HG03520 (cell line): ENCODE measurements at regions not wholly inside any gene's neighbourhood (a gene's known extent, or its start where the extent isn't known, plus 50 kb on each side); places are given as distances from the start of the nearest gene placed in this dataset.

ENCODE experiments used
- ATAC-seq: cut with Tn5 transposase; IDR thresholded peaks from one replicate; pipeline ENCODE4 v1.9.1; 2021; ENCODE audit warnings: mild to moderate bottlenecking, moderate library complexity; ENCODE audit not compliant: unreplicated experiment

GRCh38 chr6:169048185-169048864, 205.3 kb downstream of the THBS2 start:
- ATAC-seq: no peak

GRCh38 chr6:169047345-169047744, 206.3 kb downstream of the THBS2 start:
- no peak for ATAC-seq

GRCh38 chr6:169046483-169047192, 207.0 kb downstream of the THBS2 start:
- no peak for ATAC-seq

GRCh38 chr6:169046021-169046420, 207.6 kb downstream of the THBS2 start:
- ATAC-seq: no peak

DNA sequence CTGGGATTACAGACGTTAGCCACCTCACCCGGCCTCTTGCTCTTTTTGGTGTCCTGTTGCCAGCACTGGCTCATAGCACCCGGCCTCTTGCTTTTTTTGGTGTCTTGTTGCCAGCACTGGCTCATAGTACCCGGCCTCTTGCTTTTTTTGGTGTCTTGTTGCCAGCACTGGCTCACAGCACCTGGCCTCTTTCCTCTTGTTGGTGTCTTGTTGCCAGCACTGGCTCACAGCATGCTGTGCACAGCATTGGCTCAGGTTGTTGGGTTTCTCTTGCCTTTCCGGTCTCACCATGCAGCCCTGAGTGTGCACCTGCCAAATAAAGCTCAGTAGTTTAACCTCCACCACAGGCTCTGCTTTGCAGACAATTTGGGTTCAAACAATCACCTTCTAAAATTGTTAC, 208.2 kb downstream of the THBS2 start:
- ATAC-seq: no peak

GRCh38 chr6:169044381-169045230, 209.0 kb downstream of the THBS2 start:
- no peak for ATAC-seq

- no peak for ATAC-seq
Measured at GRCh38 chr6:169042061-169042460, 211.6 kb downstream of the THBS2 start.

DNA sequence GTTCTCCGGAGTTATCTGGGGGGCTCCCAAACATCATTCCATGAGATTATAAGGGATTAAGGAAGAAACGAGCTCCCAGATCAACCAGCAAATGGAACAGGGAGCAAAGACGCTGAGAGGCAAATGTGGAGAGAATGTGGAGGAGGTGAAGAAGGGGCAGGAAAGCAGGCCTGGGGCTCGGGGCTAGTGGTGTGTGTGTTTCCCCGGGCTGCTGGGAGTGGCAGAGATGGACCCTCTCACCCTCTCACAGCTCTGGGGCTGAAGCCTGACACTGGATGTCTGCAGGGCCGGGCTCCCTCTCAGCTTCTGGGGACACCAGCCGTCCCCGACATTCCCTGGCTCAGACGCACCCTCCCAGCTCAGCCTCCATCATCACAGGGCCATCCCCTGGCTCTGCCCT, 212.6 kb downstream of the THBS2 start:
- no peak for ATAC-seq

GRCh38 chr6:169038691-169039090, 215.0 kb downstream of the THBS2 start:
- no peak for ATAC-seq

- ATAC-seq: no peak
Measured at GRCh38 chr6:169035385-169036240, 218.0 kb downstream of the THBS2 start.

DNA sequence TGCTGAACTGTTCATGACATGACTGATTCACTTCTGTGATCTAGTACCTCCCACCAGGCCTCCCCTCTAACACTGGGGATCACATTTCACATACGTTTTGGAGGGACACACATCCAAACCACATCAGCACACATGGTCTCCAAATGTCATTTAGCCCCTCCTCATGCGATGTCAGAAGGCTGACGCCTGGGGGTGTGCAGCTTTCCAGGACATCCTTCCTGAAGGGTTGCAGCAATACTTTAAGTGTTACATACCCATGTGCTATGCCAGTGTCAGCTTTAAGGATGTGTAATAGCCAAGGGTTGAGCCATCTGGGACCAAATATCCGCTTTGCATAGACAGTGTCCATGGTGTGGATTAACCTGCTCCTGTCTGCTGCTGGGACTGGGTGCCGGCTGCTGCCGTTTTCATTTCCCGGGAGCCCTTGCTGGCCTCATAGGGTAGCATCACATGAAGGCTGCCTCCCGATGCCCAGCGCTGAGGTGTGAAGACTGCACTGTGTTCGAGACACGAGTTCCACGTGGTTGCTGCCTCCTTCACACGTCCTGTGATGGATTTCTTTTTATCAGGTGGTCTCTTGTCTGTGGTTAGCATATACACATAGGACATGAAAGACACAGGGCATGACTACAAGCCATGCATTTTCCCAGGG, 219.0 kb downstream of the THBS2 start:
- no peak for ATAC-seq

DNA sequence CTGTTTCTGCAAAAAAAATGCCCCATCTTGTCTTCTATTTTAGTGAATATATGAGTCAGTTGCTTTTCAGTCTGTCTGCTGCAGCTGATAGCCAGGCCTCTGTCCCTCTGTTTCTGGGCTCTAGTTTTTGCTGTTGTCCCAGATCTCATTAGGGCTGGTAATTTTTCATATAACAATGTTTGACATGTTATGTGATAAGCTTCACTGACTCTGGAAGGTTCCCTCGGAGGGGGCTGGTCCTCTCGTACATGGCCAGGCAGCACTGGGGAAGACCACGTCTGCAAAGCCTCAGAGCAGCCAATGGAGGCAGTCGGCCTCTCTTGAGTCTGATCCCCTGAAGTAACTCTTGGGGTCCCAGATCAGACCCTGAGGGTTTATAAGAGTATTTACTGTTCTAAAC, 223.8 kb downstream of the THBS2 start:
- ATAC-seq: no peak

DNA sequence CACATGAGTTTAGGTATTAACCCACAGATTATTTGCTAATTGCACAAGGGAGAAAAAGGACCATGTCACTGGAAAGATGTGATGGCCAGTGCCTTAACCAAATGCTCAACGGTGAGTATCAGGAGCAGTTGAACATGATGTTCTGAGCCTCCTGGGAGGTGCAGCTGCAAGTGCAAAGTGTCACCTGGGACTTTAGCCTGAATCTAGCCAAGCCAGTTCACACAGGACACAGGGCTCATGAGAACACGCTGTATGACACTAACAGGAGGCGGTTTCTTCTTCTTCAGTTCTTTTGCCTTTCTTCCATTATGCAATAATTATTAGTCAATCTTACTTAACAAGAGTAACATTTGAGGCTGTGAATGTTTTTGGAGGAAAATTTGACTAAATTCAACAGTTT, 225.3 kb downstream of the THBS2 start:
- ATAC-seq: no peak

DNA sequence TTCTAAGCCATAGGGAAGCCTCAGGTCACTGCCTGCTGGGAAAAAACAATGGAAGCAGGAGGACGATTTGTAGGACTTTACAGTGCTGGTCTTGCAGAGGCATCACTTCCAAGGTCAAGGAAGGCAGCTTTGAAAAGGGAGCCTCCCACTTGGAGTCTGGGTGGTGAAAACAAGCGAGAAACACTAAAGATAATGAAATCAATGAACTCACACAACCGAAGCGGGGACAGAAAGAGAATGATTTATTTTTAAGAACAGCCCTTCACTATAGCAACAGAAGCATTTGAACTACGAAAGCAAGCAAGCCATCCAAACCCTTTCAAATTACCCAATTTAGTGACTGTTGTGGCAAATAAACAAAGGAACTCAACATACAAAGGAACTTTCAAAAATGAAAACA, 227.5 kb downstream of the THBS2 start:
- ATAC-seq: no peak

DNA sequence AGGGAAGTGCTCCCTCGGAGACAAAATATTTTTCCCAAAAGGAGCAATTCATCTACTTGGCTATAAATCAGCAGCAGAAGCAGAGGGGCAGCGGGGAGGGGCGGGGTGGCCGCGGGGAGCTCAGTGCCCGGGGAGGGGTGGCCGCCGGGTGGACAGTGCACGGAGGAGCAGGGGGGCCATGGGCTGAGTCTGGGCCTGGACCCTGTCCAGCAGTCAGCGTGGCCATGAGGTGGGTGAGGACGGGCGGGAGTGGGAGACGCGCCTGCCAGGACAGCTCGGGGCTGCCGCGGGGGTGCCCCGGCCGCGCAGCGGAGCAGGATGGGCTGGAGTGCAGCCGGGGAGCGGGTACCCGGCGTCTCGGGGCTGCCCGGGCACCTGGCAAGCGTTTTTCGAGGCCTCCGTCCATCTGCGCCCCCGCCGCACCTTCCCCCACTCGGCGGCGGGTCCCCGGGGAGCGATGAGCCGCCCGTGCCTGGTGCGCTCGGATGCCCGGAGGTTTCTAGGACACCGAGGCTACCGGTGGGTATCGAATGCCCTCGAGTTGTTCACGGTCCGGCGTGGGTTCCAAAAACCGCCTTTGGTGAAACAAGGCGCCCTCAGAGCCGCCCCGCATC, 229.5 kb downstream of the THBS2 start:
- ATAC-seq: no peak

DNA sequence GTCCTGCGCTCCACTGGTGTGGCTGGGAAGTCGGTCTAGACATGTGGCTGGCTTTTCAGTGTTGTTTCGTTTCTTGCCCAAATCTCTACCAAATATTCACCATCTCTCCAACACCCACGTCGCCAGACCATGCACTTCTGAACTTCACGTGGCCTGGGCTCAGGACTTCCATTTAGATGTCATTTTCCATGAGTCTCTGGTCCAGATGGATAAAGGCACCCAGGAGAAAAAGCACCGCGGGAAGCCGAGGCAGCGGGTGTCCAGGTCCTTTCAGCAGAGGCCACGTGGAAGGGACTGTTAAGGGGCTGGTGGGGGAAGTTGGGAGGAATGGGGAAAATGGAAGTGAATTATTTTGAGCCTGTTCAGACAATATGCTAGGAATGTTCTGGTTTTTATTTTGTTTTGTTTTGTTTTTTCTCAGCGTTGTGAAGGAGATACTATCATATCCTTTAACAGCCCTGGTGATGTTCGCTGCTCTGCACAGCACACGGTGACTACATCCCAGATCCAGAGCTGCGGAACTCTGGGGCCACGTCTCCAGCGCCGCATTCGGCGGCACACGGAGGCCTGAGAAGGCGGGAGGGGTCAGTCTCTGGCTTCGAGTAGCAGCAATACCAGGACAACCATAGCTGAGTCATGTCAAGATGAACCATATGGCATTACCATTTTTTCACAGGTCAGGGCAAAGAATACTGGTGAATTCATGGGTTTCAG, 230.3 kb downstream of the THBS2 start:
- no peak for ATAC-seq

DNA sequence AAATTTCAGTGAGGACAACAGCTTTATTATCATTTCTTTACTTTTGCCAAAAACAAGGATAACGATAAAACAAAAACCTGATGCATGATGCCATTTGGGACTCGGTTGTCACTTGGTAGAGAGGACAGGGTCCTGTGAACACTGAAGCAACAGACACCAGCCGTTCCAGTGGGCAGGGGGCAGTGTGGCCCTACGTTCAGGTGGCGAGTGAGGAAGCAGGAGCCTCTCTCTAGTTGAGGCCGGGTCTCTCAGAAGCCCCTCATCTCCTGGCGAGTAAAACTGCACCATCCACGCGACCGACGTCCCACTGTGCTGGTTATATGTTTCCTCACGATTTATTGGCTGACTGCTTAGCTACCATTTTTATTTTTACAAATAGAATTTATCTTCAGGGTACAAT, 231.6 kb downstream of the THBS2 start:
- ATAC-seq: no peak

DNA sequence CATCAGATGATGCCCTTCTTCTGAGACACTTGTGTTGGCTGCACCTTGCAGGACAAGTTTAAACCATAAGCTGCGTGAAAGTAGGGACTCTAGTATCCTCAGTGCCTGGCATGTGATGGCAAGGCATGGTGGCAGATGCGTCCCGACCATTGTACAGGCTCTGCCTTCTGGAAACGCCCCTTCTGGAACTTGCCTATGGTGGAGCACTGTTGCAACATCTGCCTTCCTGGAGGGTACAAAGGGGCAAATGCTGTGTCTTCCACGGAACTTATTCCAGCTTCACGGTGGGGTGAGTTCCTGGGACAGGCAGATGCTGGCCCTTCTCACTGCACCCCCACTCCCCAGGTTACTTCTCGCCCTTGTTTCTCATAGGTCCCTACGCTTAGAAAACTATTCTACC, 232.8 kb downstream of the THBS2 start:
- ATAC-seq: no peak

- ATAC-seq: no peak
Measured at GRCh38 chr6:169019727-169020491, 233.7 kb downstream of the THBS2 start.
